ENCODE measurements at regions not wholly inside any gene's neighbourhood (a gene's known extent, or its start where the extent isn't known, plus 50 kb on each side); places are given as distances from the start of the nearest gene placed in this dataset.

- H3K36me3 ChIP-seq, result no peaks in the 10 kb centered on the region
- no peak for DNase-seq (ENCODE audit: low spot score)
- no peak overlapping the region for H3K4me3 ChIP-seq
- no peak overlapping the region for H3K27ac ChIP-seq
- intact Hi-C loops (cut with DNase I), result no loop called here
- no peaks in the 10 kb centered on the region for H3K27me3 ChIP-seq (replicated peaks; ENCODE audit: insufficient read depth)
- H3K4me1 ChIP-seq (replicated peaks), result peaks cover 6% of the 10 kb centered on the region
- 93% methylated on average over 4 of the region's 4 CpGs for WGBS
- no peak for TF ChIP-seq CTCF (IDR thresholded peaks at IDR 0.05)
- TF ChIP-seq POLR2AphosphoS5 (IDR thresholded peaks at IDR 0.05), result no peak
- no peak for TF ChIP-seq POLR2A (IDR thresholded peaks at IDR 0.05)
- no peaks in the 10 kb centered on the region for H3K9me3 ChIP-seq
Observed at GRCh38 chr4:41322617-41323016, 65.9 kb downstream of the UCHL1 start.

- H3K27ac ChIP-seq, result no peak overlapping the region
- DNase-seq (ENCODE audit: low spot score), result no peak
- H3K27me3 ChIP-seq (replicated peaks; ENCODE audit: insufficient read depth), result no peaks in the 10 kb centered on the region
- peaks cover 6% of the 10 kb centered on the region for H3K4me1 ChIP-seq (replicated peaks)
- H3K36me3 ChIP-seq, result no peaks in the 10 kb centered on the region
- 95% methylated on average over 1 of the region's 1 CpG for WGBS
- intact Hi-C loops (cut with DNase I), result no loop called here
- H3K4me3 ChIP-seq, result no peak overlapping the region
- TF ChIP-seq POLR2A (IDR thresholded peaks at IDR 0.05) (no peak), POLR2AphosphoS5 (IDR thresholded peaks at IDR 0.05) (no peak), CTCF (IDR thresholded peaks at IDR 0.05) (no peak)
- no peaks in the 10 kb centered on the region for H3K9me3 ChIP-seq
Observed at GRCh38 chr4:41323179-41323578, 66.5 kb downstream of the UCHL1 start.

GRCh38 chr4:41323706-41324105, 67.0 kb downstream of the UCHL1 start:
- WGBS, result 91% methylated on average over 2 of the region's 2 CpGs
- TF ChIP-seq POLR2AphosphoS5 (IDR thresholded peaks at IDR 0.05), result no peak
- TF ChIP-seq CTCF (IDR thresholded peaks at IDR 0.05), result no peak
- TF ChIP-seq POLR2A (IDR thresholded peaks at IDR 0.05), result no peak
- H3K9me3 ChIP-seq, result no peaks in the 10 kb centered on the region
- no peak overlapping the region for H3K27ac ChIP-seq
- no peaks in the 10 kb centered on the region for H3K36me3 ChIP-seq
- H3K4me1 ChIP-seq (replicated peaks), result peaks cover 4% of the 10 kb centered on the region
- DNase-seq (ENCODE audit: low spot score), result no peak
- intact Hi-C loops (cut with DNase I), result no loop called here
- H3K4me3 ChIP-seq, result no peak overlapping the region
- no peaks in the 10 kb centered on the region for H3K27me3 ChIP-seq (replicated peaks; ENCODE audit: insufficient read depth)

- Histone ChIP-seq H3K4me1 (replicated peaks) (peaks cover 3% of the 10 kb centered on the region), H3K4me3 (no peak overlapping the region), H3K27ac (no peak overlapping the region), H3K36me3 (no peaks in the 10 kb centered on the region), H3K9me3 (no peaks in the 10 kb centered on the region), H3K27me3 (replicated peaks; ENCODE audit: insufficient read depth) (no peaks in the 10 kb centered on the region)
- 95% methylated on average over 6 of the region's 6 CpGs for WGBS
- intact Hi-C loops (cut with DNase I), result no loop called here
- TF ChIP-seq POLR2AphosphoS5 (IDR thresholded peaks at IDR 0.05) (no peak), POLR2A (IDR thresholded peaks at IDR 0.05) (no peak), CTCF (IDR thresholded peaks at IDR 0.05) (no peak)
- DNase-seq (ENCODE audit: low spot score), result no peak
Observed at GRCh38 chr4:41324861-41325260, 68.1 kb downstream of the UCHL1 start.

- H3K27me3 ChIP-seq (replicated peaks; ENCODE audit: insufficient read depth), result no peaks in the 10 kb centered on the region
- H3K36me3 ChIP-seq, result no peaks in the 10 kb centered on the region
- no peaks in the 10 kb centered on the region for H3K9me3 ChIP-seq
- no peak overlapping the region for H3K27ac ChIP-seq
- intact Hi-C loops (cut with DNase I), result no loop called here
- no peak for TF ChIP-seq CTCF (IDR thresholded peaks at IDR 0.05)
- TF ChIP-seq POLR2A (IDR thresholded peaks at IDR 0.05), result no peak
- TF ChIP-seq POLR2AphosphoS5 (IDR thresholded peaks at IDR 0.05), result no peak
- peaks cover 3% of the 10 kb centered on the region for H3K4me1 ChIP-seq (replicated peaks)
- no peak for DNase-seq (ENCODE audit: low spot score)
- no peak overlapping the region for H3K4me3 ChIP-seq
Observed at GRCh38 chr4:41325901-41326300, 69.2 kb downstream of the UCHL1 start.

Measured in prostate gland (tissue), 2 donors.